ENCODE measurements at regions not wholly inside any gene's neighbourhood (a gene's known extent, or its start where the extent isn't known, plus 50 kb on each side); places are given as distances from the start of the nearest gene placed in this dataset.
"Not testable (repeated sequence)": the region's sequence is repeated elsewhere in the genome, so short reads cannot be mapped to it uniquely, and the experiment has no call there.

GRCh38 chr12:75754141-75754540 lies 242.7 kb upstream of the KRR1 start:
- no peak for DNase-seq

- no peak for DNase-seq
Measured at GRCh38 chr12:75751769-75752471, 240.5 kb upstream of the KRR1 start.

- DNase-seq: no peak
Measured at GRCh38 chr12:75750716-75751306, 239.4 kb upstream of the KRR1 start.

- DNase-seq: not testable (repeated sequence)
Measured at GRCh38 chr12:75748990-75749389, 237.6 kb upstream of the KRR1 start.

DNA sequence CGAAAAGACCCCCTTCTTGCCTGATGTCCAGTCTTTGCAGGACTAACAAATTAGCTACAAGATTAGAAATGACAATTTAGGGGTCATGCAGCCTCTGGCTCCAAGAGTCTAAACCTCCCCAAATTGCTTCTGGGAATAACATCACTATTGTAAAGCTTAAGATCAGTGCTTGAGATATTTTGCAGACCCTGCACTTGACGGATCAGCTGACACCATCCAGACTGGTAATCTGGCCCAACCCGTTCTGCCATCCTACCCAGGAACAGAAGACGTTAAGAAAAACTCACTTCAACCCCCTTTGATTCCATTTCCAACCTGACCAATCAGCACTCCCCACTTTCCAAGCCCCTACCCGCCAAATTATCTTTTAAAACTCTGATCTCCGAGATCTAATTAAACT lies 236.7 kb upstream of the KRR1 start:
- no peak for DNase-seq

- no peak for DNase-seq
Measured at GRCh38 chr12:75747572-75748021, 236.2 kb upstream of the KRR1 start.

GRCh38 chr12:75746621-75747020 lies 235.2 kb upstream of the KRR1 start:
- DNase-seq: no peak

DNA sequence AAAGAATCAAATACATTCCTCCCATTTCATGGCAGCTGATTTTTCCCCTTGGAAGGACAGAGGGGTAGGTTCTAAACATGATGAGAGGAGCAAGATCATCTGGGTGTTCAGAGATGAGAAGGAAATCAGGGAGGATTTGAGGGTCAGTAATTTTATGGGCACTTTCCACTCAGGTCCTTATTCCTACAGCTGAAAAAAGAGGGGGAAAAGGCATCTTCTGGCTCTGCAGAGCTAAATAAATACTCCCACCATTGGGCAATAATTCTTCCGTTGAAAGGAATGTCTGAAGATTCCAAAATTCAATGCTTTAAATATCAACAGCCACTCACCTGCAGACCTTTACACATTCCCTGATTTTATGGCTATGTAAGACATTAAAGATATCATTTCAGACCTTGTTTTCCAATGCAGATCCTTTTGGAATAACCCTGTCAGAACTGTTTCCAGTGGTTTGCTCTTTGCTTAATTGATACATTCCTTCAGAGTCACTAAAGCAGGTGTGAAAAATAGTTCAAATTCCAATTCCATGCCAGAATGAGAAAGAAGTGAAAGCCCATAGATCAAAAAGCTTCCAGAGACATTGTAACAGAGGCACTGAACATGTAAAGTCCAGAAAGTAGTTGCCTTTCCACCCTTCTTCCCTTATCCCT lies 233.3 kb upstream of the KRR1 start:
- DNase-seq: no peak

DNA sequence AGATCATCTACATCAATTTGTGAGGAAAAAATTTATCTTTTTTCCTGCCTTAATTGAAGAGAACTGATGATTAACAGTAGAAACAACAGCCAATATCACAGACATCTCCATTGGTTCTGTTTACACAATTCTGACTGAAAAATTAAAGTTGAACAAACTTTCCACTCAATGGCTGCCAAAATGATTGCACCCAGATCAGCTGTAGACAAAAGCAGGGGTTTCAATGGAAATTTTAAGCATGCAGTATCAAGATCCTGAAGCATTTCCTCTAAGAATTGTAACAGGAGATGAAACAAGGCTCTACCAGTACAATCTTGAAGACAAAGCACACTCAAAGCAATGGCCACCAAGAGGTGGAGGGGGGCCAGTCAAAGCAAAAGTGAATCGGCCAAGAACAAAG lies 231.6 kb upstream of the KRR1 start:
- DNase-seq: no peak

GRCh38 chr12:75742048-75742447 lies 230.6 kb upstream of the KRR1 start:
- DNase-seq: no peak

GRCh38 chr12:75739912-75740311 lies 228.5 kb upstream of the KRR1 start:
- no peak for DNase-seq

- not testable (repeated sequence) for DNase-seq
Measured at GRCh38 chr12:75739098-75739497, 227.7 kb upstream of the KRR1 start.

- DNase-seq: no peak
Measured at GRCh38 chr12:75738486-75738885, 227.1 kb upstream of the KRR1 start.

DNA sequence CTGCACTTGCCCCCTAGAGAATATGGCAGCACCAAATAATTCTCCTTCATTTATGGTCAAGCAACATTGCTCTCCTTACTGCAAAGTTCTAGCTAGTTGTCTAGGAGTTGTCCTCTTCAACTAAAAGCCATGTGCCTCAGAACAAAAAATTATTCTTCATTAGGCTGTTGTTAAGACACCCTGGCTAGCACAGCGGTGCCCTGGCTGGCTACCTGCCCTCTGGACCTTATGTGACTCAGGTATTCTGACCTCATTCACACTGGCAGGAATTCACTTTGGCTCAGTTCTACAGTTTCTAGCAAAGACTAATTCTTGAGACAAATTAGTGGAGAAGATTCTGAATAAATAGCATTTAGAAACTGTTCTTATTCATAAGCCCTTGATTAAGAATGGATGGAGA lies 224.4 kb upstream of the KRR1 start:
- DNase-seq: no peak

DNA sequence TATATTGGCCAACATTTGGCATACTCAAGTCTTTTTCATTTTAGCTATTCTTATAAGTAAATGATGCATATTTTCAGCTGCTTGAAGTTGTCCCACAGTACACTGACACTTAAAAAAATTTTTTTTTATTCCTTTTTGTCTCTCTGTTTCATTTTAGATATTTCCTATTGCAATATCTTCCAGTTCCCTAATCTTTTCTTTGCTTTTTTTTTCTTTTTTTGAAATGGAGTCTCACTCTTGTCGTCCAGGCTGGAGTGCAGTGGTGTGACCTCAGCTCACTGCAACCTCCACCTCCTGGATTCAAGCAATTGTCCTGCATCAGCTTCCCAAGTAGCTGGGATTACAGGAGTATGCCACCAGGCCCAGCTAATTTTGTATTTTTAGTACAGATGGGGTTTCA lies 217.4 kb upstream of the KRR1 start:
- DNase-seq: no peak

- no peak for DNase-seq
Measured at GRCh38 chr12:75727577-75727976, 216.2 kb upstream of the KRR1 start.

GRCh38 chr12:75725521-75726111 lies 214.2 kb upstream of the KRR1 start:
- no peak for DNase-seq

GRCh38 chr12:75724928-75725312 lies 213.5 kb upstream of the KRR1 start:
- no peak for DNase-seq

GRCh38 chr12:75724307-75724927 lies 213.0 kb upstream of the KRR1 start:
- DNase-seq: no peak

DNA sequence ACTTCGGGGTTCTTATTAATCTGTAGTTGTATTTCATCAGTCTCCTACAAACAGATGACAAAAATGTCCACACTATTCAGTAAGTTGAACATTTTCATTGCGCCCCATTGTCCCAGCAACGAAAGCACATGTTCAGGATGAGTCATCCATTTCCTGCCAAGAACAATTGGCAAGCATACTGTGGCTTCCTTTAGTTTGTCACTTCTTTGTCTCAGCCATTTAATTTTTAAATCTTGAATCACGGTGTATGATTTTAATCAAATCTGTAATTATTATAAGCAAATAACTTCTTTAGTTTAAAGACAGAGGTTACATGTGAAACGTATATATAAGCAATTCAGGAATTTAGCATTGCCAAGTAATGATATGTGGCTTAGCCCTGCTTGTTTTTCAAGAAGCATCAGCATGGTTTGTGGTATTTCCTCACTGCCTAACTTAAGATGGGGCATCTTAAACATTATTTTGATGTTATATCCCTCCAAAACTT lies 211.3 kb upstream of the KRR1 start:
- DNase-seq: no peak

DNA sequence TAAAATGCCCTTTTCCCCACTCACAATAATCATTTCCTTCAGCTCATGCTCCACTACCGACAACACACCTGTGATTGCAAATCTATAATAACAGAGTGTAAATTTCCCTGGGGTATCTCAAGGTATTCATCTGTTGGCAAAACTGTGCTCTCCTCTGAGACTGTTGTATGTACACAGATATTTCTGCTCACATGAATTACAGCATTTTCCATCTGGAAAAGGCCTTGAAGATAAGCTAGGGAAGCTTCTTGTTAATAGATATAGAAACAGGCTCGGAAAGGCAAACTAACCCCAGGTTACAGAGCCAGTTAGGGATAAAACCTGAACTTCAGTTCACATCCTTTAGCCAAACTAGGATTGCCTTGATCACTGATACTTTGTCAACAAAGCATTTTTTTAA lies 210.4 kb upstream of the KRR1 start:
- DNase-seq: no peak

- DNase-seq: no peak
Measured at GRCh38 chr12:75720812-75721641, 209.6 kb upstream of the KRR1 start.
